Superior temporal gyrus (tissue), 1 donor: ENCODE measurements at regions not wholly inside any gene's neighbourhood (a gene's known extent, or its start where the extent isn't known, plus 50 kb on each side); places are given as distances from the start of the nearest gene placed in this dataset.

Source experiments
- DNase-seq: peaks from one replicate; pipeline ENCODE4 v3.0.0-alpha.2; 2016; ENCODE audit errors: extremely low spot score

GRCh38 chr2:64338910-64339500 is 115.0 kb upstream of the LGALSL start:
- DNase-seq = no peak

GRCh38 chr2:64341461-64341860 is 112.5 kb upstream of the LGALSL start:
- DNase-seq = no peak

- no peak for DNase-seq
Observed at GRCh38 chr2:64342195-64343099, 111.5 kb upstream of the LGALSL start.

GRCh38 chr2:64344999-64345576 is 108.9 kb upstream of the LGALSL start:
- DNase-seq = no peak

- no peak for DNase-seq
Observed at GRCh38 chr2:64345998-64346397, 108.0 kb upstream of the LGALSL start.

- DNase-seq = no peak
Observed at GRCh38 chr2:64348386-64349130, 105.4 kb upstream of the LGALSL start.

- no peak for DNase-seq
Observed at GRCh38 chr2:64349131-64349530, 104.8 kb upstream of the LGALSL start.

- DNase-seq = no peak
Observed at GRCh38 chr2:64350996-64351395, 103.0 kb upstream of the LGALSL start.

GRCh38 chr2:64352292-64352691 is 101.7 kb upstream of the LGALSL start:
- DNase-seq = no peak

GRCh38 chr2:64354857-64355680 is 98.9 kb upstream of the LGALSL start:
- no peak for DNase-seq

- no peak for DNase-seq
Observed at GRCh38 chr2:64356906-64357305, 97.1 kb upstream of the LGALSL start.

- DNase-seq = no peak
Observed at GRCh38 chr2:64359171-64359891, 94.6 kb upstream of the LGALSL start.

GRCh38 chr2:64359892-64360657 is 93.9 kb upstream of the LGALSL start:
- DNase-seq = no peak

GRCh38 chr2:64361151-64361938 is 92.6 kb upstream of the LGALSL start:
- DNase-seq = no peak

GRCh38 chr2:64362562-64363026 is 91.4 kb upstream of the LGALSL start:
- no peak for DNase-seq

- DNase-seq = no peak
Observed at GRCh38 chr2:64363140-64363539, 90.8 kb upstream of the LGALSL start.

GRCh38 chr2:64363848-64364247 is 90.1 kb upstream of the LGALSL start:
- DNase-seq = no peak

- DNase-seq = no peak
Observed at GRCh38 chr2:64367444-64368232, 86.3 kb upstream of the LGALSL start.
